ENCODE measurements at regions not wholly inside any gene's neighbourhood (a gene's known extent, or its start where the extent isn't known, plus 50 kb on each side); places are given as distances from the start of the nearest gene placed in this dataset.

DNA sequence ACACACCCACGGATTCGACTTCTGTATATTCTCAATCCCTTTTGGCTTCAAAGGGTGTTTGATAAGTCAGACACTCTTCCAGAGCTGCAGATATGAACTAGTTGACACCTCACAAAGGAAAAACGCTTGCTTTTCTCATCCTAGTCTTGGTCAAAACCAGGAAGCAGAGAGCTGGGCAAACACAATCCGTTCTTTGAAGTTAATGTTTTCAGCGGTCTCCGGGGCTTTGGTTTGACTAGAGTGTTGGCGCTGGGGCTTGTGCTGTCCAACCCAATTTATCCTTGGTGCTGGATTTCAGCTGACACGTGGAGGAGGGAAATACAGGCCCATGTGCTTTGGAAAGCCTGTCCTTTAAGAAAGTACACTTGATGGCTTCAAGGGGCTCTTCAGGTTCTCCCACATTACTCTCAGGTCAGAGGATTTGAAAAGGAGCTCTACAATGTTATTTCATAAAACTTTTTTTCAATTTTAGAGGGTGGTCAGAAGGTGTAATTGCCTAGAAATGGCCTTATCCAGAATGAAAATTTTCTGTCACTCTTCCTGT lies 985.8 kb downstream of the VRK1 start:
- ChIA-PET CTCF (no interaction called here), POLR2A (no interaction called here)
- TF ChIP-seq CTCF (IDR thresholded peaks at IDR 0.05; ENCODE audit: insufficient read depth, low read length, missing control alignments) = no peak
- no peak overlapping the region for H3K4me3 ChIP-seq (ENCODE audit: low read depth, low read length)
- no peak for DNase-seq (ENCODE audit: low read depth, low spot score)

- TF ChIP-seq CTCF (IDR thresholded peaks at IDR 0.05; ENCODE audit: insufficient read depth, low read length, missing control alignments) = no peak
- no peak for DNase-seq (ENCODE audit: low read depth, low spot score)
- no peak overlapping the region for H3K4me3 ChIP-seq (ENCODE audit: low read depth, low read length)
- CTCF ChIA-PET = no interaction called here
- POLR2A ChIA-PET = no interaction called here
These were observed 988.3 kb downstream of the VRK1 start for GRCh38 chr14:97785495-97785894.

GRCh38 chr14:97788364-97788763 lies 991.2 kb downstream of the VRK1 start:
- CTCF ChIA-PET = no interaction called here
- TF ChIP-seq CTCF (IDR thresholded peaks at IDR 0.05; ENCODE audit: insufficient read depth, low read length, missing control alignments) = no peak
- POLR2A ChIA-PET = no interaction called here
- no peak for DNase-seq (ENCODE audit: low read depth, low spot score)
- no peak overlapping the region for H3K4me3 ChIP-seq (ENCODE audit: low read depth, low read length)

DNA sequence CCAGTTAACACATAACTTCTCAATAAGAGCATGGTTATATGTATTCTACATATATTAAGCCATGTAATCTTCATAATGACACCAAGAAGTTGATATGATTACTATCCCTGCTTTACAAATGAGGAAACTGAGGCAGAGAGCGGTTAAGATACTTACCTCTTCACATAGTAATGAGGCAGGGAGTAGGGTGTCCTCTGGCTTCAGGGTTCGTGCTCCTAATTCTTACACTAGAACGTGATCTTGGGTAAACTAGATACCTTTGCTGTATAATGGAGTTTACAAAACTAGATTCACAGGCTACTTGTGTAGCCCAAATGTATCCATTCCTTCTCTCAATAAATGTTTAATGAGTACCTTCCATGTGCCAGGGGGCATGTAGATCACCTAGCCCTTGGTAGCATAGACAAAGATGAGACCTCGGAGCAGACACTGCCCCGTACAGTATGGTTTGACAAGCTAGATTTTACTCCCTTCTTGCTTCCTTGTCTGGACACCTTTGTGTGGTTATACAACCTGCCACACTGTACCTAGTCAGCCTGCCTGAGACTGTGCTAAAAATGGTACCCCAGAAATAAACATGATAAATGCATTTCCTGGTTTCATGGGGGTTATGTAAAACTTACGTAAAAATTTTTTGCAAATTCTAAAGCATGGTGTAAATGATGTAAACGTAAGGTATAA lies 991.8 kb downstream of the VRK1 start:
- H3K4me3 ChIP-seq (ENCODE audit: low read depth, low read length) = no peak overlapping the region
- ChIA-PET POLR2A (no interaction called here), CTCF (no interaction called here)
- no peak for TF ChIP-seq CTCF (IDR thresholded peaks at IDR 0.05; ENCODE audit: insufficient read depth, low read length, missing control alignments)
- DNase-seq (ENCODE audit: low read depth, low spot score) = no peak

GRCh38 chr14:97791072-97791471 lies 993.9 kb downstream of the VRK1 start:
- ChIA-PET POLR2A (no interaction called here), CTCF (no interaction called here)
- H3K4me3 ChIP-seq (ENCODE audit: low read depth, low read length) = no peak overlapping the region
- no peak for DNase-seq (ENCODE audit: low read depth, low spot score)
- no peak for TF ChIP-seq CTCF (IDR thresholded peaks at IDR 0.05; ENCODE audit: insufficient read depth, low read length, missing control alignments)

DNA sequence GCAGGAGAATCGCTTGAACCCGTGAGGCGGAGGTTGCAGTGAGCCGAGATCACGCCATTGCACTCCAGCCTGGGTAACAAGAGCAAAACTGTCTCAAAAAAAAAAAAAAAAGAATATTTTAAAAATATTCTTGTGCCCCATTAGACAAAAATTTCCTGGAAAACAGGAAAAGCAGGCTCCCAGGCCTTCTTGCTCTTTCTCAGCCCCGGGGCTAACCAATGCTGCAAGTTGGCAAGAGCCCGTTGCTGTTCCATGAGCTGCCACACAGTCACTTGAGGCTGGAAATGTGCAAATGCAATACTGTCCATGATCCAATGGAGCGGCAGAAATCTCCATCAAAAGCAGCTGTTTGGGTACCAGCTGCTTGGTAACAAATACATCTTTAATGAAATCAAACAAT lies 994.7 kb downstream of the VRK1 start:
- POLR2A ChIA-PET = no interaction called here
- CTCF ChIA-PET = no interaction called here
- no peak overlapping the region for H3K4me3 ChIP-seq (ENCODE audit: low read depth, low read length)
- TF ChIP-seq CTCF (IDR thresholded peaks at IDR 0.05; ENCODE audit: insufficient read depth, low read length, missing control alignments) = no peak
- no peak for DNase-seq (ENCODE audit: low read depth, low spot score)

All from AG04449 (cell line).